Karpas-422 (cell line): ENCODE measurements at regions not wholly inside any gene's neighbourhood (a gene's known extent, or its start where the extent isn't known, plus 50 kb on each side); places are given as distances from the start of the nearest gene placed in this dataset.

Source experiments
- DNase-seq: peaks from one replicate; pipeline ENCODE4 v3.0.0-alpha.2; 2015
- H2AFZ ChIP-seq: fragments of 200-600 bp; sonication (generic); 2 replicates; pipeline ENCODE4 v1.6.1; 2014; ENCODE audit warnings: antibody characterized with exemption, low read length, mixed read lengths
- H3K27ac ChIP-seq: fragments of 200-600 bp; sonication (generic); 2 replicates; pipeline ENCODE4 v1.5.1; 2014; ENCODE audit warnings: mild to moderate bottlenecking, low read length, moderate library complexity
- H3K27me3 ChIP-seq: fragments of 200-600 bp; sonication (generic); 2 replicates; pipeline ENCODE4 v1.6.1; 2014; ENCODE audit warnings: low read length, mixed read lengths
- H3K36me3 ChIP-seq: fragments of 200-600 bp; sonication (generic); 2 replicates; pipeline ENCODE4 v1.6.1; 2014; ENCODE audit warnings: low read length, mixed read lengths; ENCODE audit not compliant: insufficient read depth
- H3K4me1 ChIP-seq: fragments of 200-600 bp; sonication (generic); 2 replicates; pipeline ENCODE4 v1.6.1; 2014; ENCODE audit warnings: mild to moderate bottlenecking, low read length, mixed read lengths
- H3K4me2 ChIP-seq: fragments of 200-600 bp; sonication (generic); 2 replicates; pipeline ENCODE4 v1.6.1; 2014; ENCODE audit warnings: low read length, low read depth, mild to moderate bottlenecking; ENCODE audit not compliant: poor library complexity, severe bottlenecking
- H3K4me3 ChIP-seq: fragments of 200-600 bp; sonication (generic); 2 replicates; pipeline ENCODE4 v1.5.1; 2014; ENCODE audit warnings: mild to moderate bottlenecking, antibody characterized with exemption, low read length, mixed read lengths
- H3K79me2 ChIP-seq: fragments of 200-600 bp; sonication (generic); 2 replicates; pipeline ENCODE4 v1.6.1; 2014; ENCODE audit warnings: mild to moderate bottlenecking, low read length, mixed read lengths
- H3K9ac ChIP-seq: fragments of 200-600 bp; sonication (generic); 2 replicates; pipeline ENCODE4 v1.6.0; 2014; ENCODE audit warnings: low read length
- H3K9me2 ChIP-seq: fragments of 200-600 bp; sonication (generic), shearing (Covaris generic); replicated peaks from 2 replicates; pipeline ENCODE4 v1.6.0; 2014; ENCODE audit warnings: mild to moderate bottlenecking, low read length, moderate library complexity; ENCODE audit not compliant: insufficient read depth
- H3K9me3 ChIP-seq: fragments of 300-700, 200-600 bp; sonication (generic); 2 replicates; pipeline ENCODE4 v1.6.1; 2014; ENCODE audit warnings: low read length, mixed read lengths
- H4K20me1 ChIP-seq: fragments of 200-600 bp; sonication (generic); 2 replicates; pipeline ENCODE4 v1.6.1; 2014; ENCODE audit warnings: mild to moderate bottlenecking, antibody characterized with exemption, low read length, low read depth; ENCODE audit not compliant: insufficient read depth

DNA sequence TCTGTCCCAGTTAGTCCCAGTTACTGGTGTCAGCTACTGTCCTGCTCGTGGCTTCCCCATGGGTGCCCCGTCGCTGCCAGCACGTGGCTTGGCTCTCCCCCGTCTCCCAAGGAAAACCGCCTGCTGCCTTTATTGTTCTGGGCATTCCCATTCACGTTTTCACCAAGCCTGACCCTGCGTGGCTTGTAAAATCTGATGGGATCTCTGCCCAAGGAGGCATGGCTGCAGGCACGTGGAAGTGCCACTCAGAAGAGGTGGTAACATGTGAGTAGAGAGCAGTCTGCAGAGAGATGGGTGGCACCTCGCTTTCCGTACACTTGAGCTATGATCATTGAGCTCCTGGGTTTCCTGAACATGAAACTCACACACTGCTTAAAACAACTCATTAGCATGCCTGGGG lies 429.2 kb upstream of the KLF4 start:
- Histone ChIP-seq H3K4me3 (no peak overlapping the region), H3K27me3 (no peaks in the 10 kb centered on the region), H4K20me1 (no peaks in the 10 kb centered on the region), H3K9me3 (no peaks in the 10 kb centered on the region), H3K36me3 (no peaks in the 10 kb centered on the region), H3K79me2 (no peaks in the 10 kb centered on the region), H3K9me2 (no peaks in the 10 kb centered on the region), H3K27ac (no peak overlapping the region), H2AFZ (no peak overlapping the region), H3K9ac (no peak overlapping the region), H3K4me2 (no peak overlapping the region), H3K4me1 (no peaks in the 10 kb centered on the region)
- no peak for DNase-seq

- no peaks in the 10 kb centered on the region for H3K36me3 ChIP-seq
- H3K27ac ChIP-seq, result no peak overlapping the region
- H4K20me1 ChIP-seq, result no peaks in the 10 kb centered on the region
- H3K27me3 ChIP-seq, result no peaks in the 10 kb centered on the region
- no peaks in the 10 kb centered on the region for H3K4me1 ChIP-seq
- no peak overlapping the region for H2AFZ ChIP-seq
- no peak overlapping the region for H3K9ac ChIP-seq
- H3K9me2 ChIP-seq, result no peaks in the 10 kb centered on the region
- no peaks in the 10 kb centered on the region for H3K79me2 ChIP-seq
- no peak overlapping the region for H3K4me2 ChIP-seq
- no peak for DNase-seq
- H3K9me3 ChIP-seq, result no peaks in the 10 kb centered on the region
- H3K4me3 ChIP-seq, result no peak overlapping the region
These were observed 424.6 kb upstream of the KLF4 start for GRCh38 chr9:107914151-107914550.

DNA sequence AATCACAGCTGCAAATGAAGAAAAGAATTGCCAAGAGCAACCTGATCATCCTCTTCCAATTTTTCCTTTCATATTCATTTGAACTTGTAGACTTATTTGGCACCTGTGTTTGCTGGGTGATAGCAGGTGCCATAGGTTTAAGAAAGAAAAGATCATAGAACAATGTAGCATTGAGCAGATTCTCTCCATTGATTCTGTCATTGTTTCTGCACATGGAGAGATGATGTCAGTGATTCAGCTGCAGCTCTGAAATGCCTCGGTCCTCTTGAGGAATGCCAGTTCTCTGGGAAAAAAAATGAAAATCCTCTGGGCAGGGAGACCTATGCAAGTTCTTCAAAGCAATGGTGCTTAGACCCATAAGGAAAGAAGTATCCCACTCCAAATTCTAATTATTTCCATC lies 418.1 kb upstream of the KLF4 start:
- no peaks in the 10 kb centered on the region for H3K27me3 ChIP-seq
- no peak overlapping the region for H3K9ac ChIP-seq
- no peak overlapping the region for H3K4me3 ChIP-seq
- H4K20me1 ChIP-seq, result no peaks in the 10 kb centered on the region
- H3K27ac ChIP-seq, result no peak overlapping the region
- peaks cover 10% of the 10 kb centered on the region for H3K4me1 ChIP-seq
- 0 out of 2 replicates have a peak, but pooled peaks cover 3% of the 10 kb centered on the region for H3K9me2 ChIP-seq
- no peak overlapping the region for H3K4me2 ChIP-seq
- no peak for DNase-seq
- H3K79me2 ChIP-seq, result no peaks in the 10 kb centered on the region
- no peak overlapping the region for H2AFZ ChIP-seq
- H3K36me3 ChIP-seq, result no peaks in the 10 kb centered on the region
- no peaks in the 10 kb centered on the region for H3K9me3 ChIP-seq

- Histone ChIP-seq H3K27ac (no peak overlapping the region), H3K4me2 (no peak overlapping the region), H2AFZ (no peak overlapping the region), H3K9ac (no peak overlapping the region), H3K36me3 (no peaks in the 10 kb centered on the region), H3K79me2 (no peaks in the 10 kb centered on the region), H3K27me3 (no peaks in the 10 kb centered on the region), H3K9me2 (0 out of 2 replicates have a peak, but pooled peaks cover 3% of the 10 kb centered on the region), H4K20me1 (no peaks in the 10 kb centered on the region), H3K9me3 (no peaks in the 10 kb centered on the region), H3K4me1 (peaks cover 10% of the 10 kb centered on the region), H3K4me3 (no peak overlapping the region)
- DNase-seq, result no peak
These were observed 417.7 kb upstream of the KLF4 start for GRCh38 chr9:107907255-107907654.

DNA sequence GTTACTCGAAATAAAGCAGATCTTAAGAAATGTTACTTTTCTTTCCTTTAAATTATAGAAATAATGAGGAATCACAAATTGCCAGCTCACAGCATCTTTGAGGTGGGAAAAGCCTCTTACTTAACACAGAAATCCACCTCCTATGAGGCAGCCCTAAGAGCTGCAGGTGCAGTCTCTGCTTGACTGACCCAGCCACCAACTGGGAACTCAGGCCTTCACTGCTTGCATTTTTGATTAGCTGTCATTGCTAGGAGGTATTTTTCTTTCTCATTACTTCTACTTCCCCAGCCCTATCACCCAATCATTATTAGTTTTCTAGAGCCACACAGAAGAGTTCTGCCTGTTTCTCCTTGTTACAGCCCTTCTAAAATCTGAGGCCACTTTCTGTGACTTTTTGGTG lies 416.5 kb upstream of the KLF4 start:
- Histone ChIP-seq H3K27me3 (no peaks in the 10 kb centered on the region), H2AFZ (no peak overlapping the region), H3K9me2 (0 out of 2 replicates have a peak, but pooled peaks cover 3% of the 10 kb centered on the region), H3K36me3 (no peaks in the 10 kb centered on the region), H3K9ac (no peak overlapping the region), H3K4me2 (no peak overlapping the region), H3K79me2 (no peaks in the 10 kb centered on the region), H3K27ac (peak overlapping the region; percentile 19; the same call in 1 of the 2 replicates), H3K9me3 (no peaks in the 10 kb centered on the region), H4K20me1 (no peaks in the 10 kb centered on the region), H3K4me3 (no peak overlapping the region), H3K4me1 (peaks cover 10% of the 10 kb centered on the region)
- DNase-seq, result peak; percentile 44

DNA sequence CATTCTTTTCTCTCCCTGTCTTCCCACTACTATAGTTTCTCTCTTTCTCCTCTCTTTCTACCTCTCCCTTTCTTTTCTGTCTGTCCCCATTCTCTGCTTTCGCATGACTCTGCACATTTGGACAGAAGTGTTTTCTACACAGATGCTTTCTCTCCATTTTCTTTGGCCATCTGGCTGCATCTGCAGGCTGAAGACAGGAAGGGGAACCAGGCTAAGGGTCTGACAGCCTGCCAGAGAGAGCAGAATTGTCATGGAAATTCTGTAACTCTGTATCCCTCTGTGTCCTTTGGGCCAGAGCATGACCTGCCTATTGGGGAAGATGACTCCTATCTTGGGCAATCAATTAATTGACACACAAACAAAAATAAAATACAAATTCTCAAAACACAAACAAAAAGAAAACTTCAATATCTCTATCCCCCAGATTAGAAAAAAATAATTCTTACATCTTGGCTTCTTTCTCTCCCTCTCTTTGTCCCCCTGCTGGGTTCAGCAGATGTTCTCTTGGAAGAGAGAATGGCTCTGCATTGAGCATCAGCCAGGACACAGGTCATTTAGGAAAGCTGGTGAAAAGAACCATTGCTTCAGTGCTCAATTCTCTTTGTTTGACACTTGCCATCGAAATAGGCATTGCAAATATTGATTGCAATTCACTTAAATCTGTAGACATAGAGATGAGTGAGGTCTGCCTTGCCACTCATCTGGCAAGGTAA lies 415.9 kb upstream of the KLF4 start:
- no peaks in the 10 kb centered on the region for H3K27me3 ChIP-seq
- no peak overlapping the region for H3K27ac ChIP-seq
- no peaks in the 10 kb centered on the region for H3K9me3 ChIP-seq
- no peak overlapping the region for H3K4me2 ChIP-seq
- H2AFZ ChIP-seq, result no peak overlapping the region
- H3K79me2 ChIP-seq, result no peaks in the 10 kb centered on the region
- no peaks in the 10 kb centered on the region for H3K36me3 ChIP-seq
- DNase-seq, result no peak
- no peaks in the 10 kb centered on the region for H4K20me1 ChIP-seq
- no peak overlapping the region for H3K9ac ChIP-seq
- peaks cover 10% of the 10 kb centered on the region for H3K4me1 ChIP-seq
- H3K9me2 ChIP-seq, result 0 out of 2 replicates have a peak, but pooled peaks cover 3% of the 10 kb centered on the region
- H3K4me3 ChIP-seq, result no peak overlapping the region

GRCh38 chr9:107899961-107900330 lies 410.4 kb upstream of the KLF4 start:
- Histone ChIP-seq H3K36me3 (no peaks in the 10 kb centered on the region), H4K20me1 (no peaks in the 10 kb centered on the region), H3K79me2 (no peaks in the 10 kb centered on the region), H3K9ac (no peak overlapping the region), H3K4me3 (no peak overlapping the region), H3K9me3 (no peaks in the 10 kb centered on the region), H3K4me1 (no peaks in the 10 kb centered on the region), H2AFZ (no peak overlapping the region), H3K4me2 (no peak overlapping the region), H3K27me3 (no peaks in the 10 kb centered on the region), H3K27ac (no peak overlapping the region), H3K9me2 (0 out of 2 replicates have a peak, but pooled peaks cover 3% of the 10 kb centered on the region)
- DNase-seq, result no peak

GRCh38 chr9:107898761-107899160 lies 409.2 kb upstream of the KLF4 start:
- Histone ChIP-seq H3K36me3 (no peaks in the 10 kb centered on the region), H3K27me3 (no peaks in the 10 kb centered on the region), H3K9ac (no peak overlapping the region), H3K27ac (no peak overlapping the region), H2AFZ (no peak overlapping the region), H3K79me2 (no peaks in the 10 kb centered on the region), H3K4me2 (no peak overlapping the region), H3K4me3 (no peak overlapping the region), H4K20me1 (no peaks in the 10 kb centered on the region), H3K4me1 (peaks cover 4% of the 10 kb centered on the region; the same call in 1 of the 2 replicates), H3K9me2 (0 out of 2 replicates have a peak, but pooled peaks cover 3% of the 10 kb centered on the region), H3K9me3 (no peaks in the 10 kb centered on the region)
- DNase-seq, result no peak
